B cell (primary cell): ENCODE measurements at regions not wholly inside any gene's neighbourhood (a gene's known extent, or its start where the extent isn't known, plus 50 kb on each side); places are given as distances from the start of the nearest gene placed in this dataset.

Experiments used
- ATAC-seq: fragments of 200-7000 bp; cut with Tn5 transposase; one replicate; pipeline ENCODE4 v1.10.0; 2021; ENCODE audit warnings: low read depth, mild to moderate bottlenecking, moderate number of reproducible peaks, moderate library complexity
- CTCF ChIA-PET: fragments of 350-600 bp; sonication (Branson Sonifier 250); formaldehyde crosslinking; loops from one replicate; lab custom pipeline; 2021; ENCODE audit warnings: antibody characterized with exemption, inconsistent platforms; lab: Charles Lee
- POLR2A ChIA-PET: fragments of 350-600 bp; sonication (Branson Sonifier 250); formaldehyde crosslinking; loops from one replicate; lab custom pipeline; 2021; ENCODE audit warnings: antibody characterized with exemption; lab: Charles Lee
- DNase-seq: peaks from one replicate; pipeline ENCODE4 v3.0.0; 2013
- H2AFZ ChIP-seq: 2 replicates; pipeline ENCODE4 v1.6.1; 2012; ENCODE audit warnings: mild to moderate bottlenecking, low read depth, low read length; ENCODE audit not compliant: insufficient read depth, poor library complexity, severe bottlenecking
- H3K27ac ChIP-seq, 2 donors: 1 replicate in 1 of 2; 2 replicates in 1 of 2; pipeline ENCODE4 v1.5.1; 2012 to 2013; ENCODE audit warnings: low read length in 2 of 2, mild to moderate bottlenecking in 2 of 2, moderate library complexity in 1 of 2
- H3K27me3 ChIP-seq, 4 experiments: fragments of 200-600 bp in 1 of 4; sonication (generic) in 1 of 4; replicated peaks in 1 of 4; 1 replicate in 2 of 4; 2 replicates in 2 of 4; pipeline versions ENCODE4 v1.6.1 to v1.7.0; 2013 to 2016; ENCODE audit warnings: low read length in 3 of 4, mild to moderate bottlenecking in 2 of 4, mixed read lengths in 1 of 4, moderate library complexity in 1 of 4; ENCODE audit not compliant: insufficient read depth in 4 of 4, control insufficient read depth in 3 of 4; ENCODE audit errors: control extremely low read depth in 1 of 4
- H3K36me3 ChIP-seq, 2 experiments: replicated peaks in 1 of 2; 1 replicate in 1 of 2; 2 replicates in 1 of 2; pipeline versions ENCODE4 v1.6.1 to v1.7.1; 2013; ENCODE audit warnings: low read length in 1 of 2; ENCODE audit not compliant: insufficient read depth in 2 of 2, control insufficient read depth in 1 of 2; ENCODE audit errors: control extremely low read depth in 1 of 2, extremely low read depth in 1 of 2
- H3K4me1 ChIP-seq, 2 donors: fragments of 200-600 bp in 1 of 2; sonication (generic) in 1 of 2; 1 replicate in 1 of 2; 2 replicates in 1 of 2; pipeline versions ENCODE4 v1.5.1 to v1.6.1; 2013 to 2017; ENCODE audit warnings: low read length in 2 of 2; ENCODE audit not compliant: control insufficient read depth in 2 of 2, insufficient read depth in 2 of 2
- H3K4me2 ChIP-seq: replicated peaks from 2 replicates; pipeline ENCODE3; 2012; ENCODE audit warnings: mild to moderate bottlenecking, low read depth, low read length; ENCODE audit not compliant: poor library complexity, severe bottlenecking
- H3K4me3 ChIP-seq, 5 experiments: fragments of 200-600 bp in 1 of 5; sonication (generic) in 1 of 5; 1 replicate in 3 of 5; 2 replicates in 2 of 5; pipeline versions ENCODE4 v1.5.1 to v1.7.0; 2011 to 2016; ENCODE audit warnings: low read length in 4 of 5, mild to moderate bottlenecking in 4 of 5, low read depth in 2 of 5, control low read depth in 1 of 5, moderate library complexity in 1 of 5; ENCODE audit not compliant: insufficient read depth in 1 of 5; ENCODE audit errors: control extremely low read depth in 1 of 5, extremely low read depth in 1 of 5
- H3K79me2 ChIP-seq: fragments of 200-600 bp; sonication (generic); one replicate; pipeline ENCODE4 v1.6.0; 2016; ENCODE audit warnings: low read length; ENCODE audit not compliant: control insufficient read depth, insufficient read depth
- H3K9ac ChIP-seq: fragments of 200-600 bp; sonication (generic); 2 replicates; pipeline ENCODE4 v1.6.1; 2017; ENCODE audit warnings: mild to moderate bottlenecking, low read length, moderate library complexity
- H3K9me3 ChIP-seq, 3 donors: one replicate each; pipeline versions ENCODE4 v1.6.1 to v1.7.1; 2013; ENCODE audit warnings: low read length in 2 of 3; ENCODE audit not compliant: control insufficient read depth in 2 of 3, insufficient read depth in 1 of 3; ENCODE audit errors: control extremely low read depth in 1 of 3
- H4K20me1 ChIP-seq: 2 replicates; pipeline ENCODE4 v1.6.0; 2012; ENCODE audit warnings: mild to moderate bottlenecking, low read length; ENCODE audit not compliant: insufficient read depth, control insufficient read depth, poor library complexity, severe bottlenecking
- H3K27ac Mint-ChIP-seq: one replicate; pipeline ENCODE4 v1.8.0; 2021; ENCODE audit warnings: mixed read lengths
- H3K27me3 Mint-ChIP-seq: one replicate; pipeline ENCODE4 v1.8.0; 2021; ENCODE audit warnings: mixed read lengths
- H3K4me1 Mint-ChIP-seq: one replicate; pipeline ENCODE4 v1.8.0; 2021; ENCODE audit warnings: mixed read lengths
- H3K4me3 Mint-ChIP-seq: one replicate; pipeline ENCODE4 v1.8.0; 2021; ENCODE audit warnings: mixed read lengths
- H3K9me3 Mint-ChIP-seq: one replicate; pipeline ENCODE4 v1.8.0; 2022; ENCODE audit warnings: mixed read lengths; ENCODE audit not compliant: insufficient read depth
- EZH2 ChIP-seq: IDR thresholded peaks from 2 replicates; pipeline ENCODE4 v1.6.1; 2012; ENCODE audit warnings: borderline replicate concordance, low read depth, mild to moderate bottlenecking, moderate library complexity, low read length; ENCODE audit not compliant: insufficient read depth, poor library complexity, severe bottlenecking
- WGBS: methylation state at CpG from one replicate; pipeline ENCODE4 v1.1.5; 2013; ENCODE audit warnings: missing lambda C conversion rate; ENCODE audit not compliant: insufficient coverage; 5-methylcytosine and 5-hydroxymethylcytosine counted together
- intact Hi-C: fragments of 100-400 bp; cut with micrococcal nuclease; formaldehyde crosslinking; loops from one replicate; pipeline ENCODE4 v1.10.0; 2022
- TF ChIP-seq, protein P1 (sequence below): fragments of 200-600 bp; IDR thresholded peaks from one replicate; pipeline ENCODE4 v1.8.0; 2022; ENCODE audit warnings: antibody characterized with exemption, mild to moderate bottlenecking

- no peak overlapping the region for H3K4me3 ChIP-seq
- POLR2A ChIA-PET = no interaction called here
- H3K4me3 Mint-ChIP-seq = no peak overlapping the region
- DNase-seq = no peak
- peaks cover 16% of the 10 kb centered on the region for H3K4me1 Mint-ChIP-seq
- no peaks in the 10 kb centered on the region for H4K20me1 ChIP-seq
- peaks cover 8 to 11% of the 10 kb centered on the region in 2 donors for H3K4me1 ChIP-seq
- H3K36me3 ChIP-seq = no peaks in the 10 kb centered on the region
- no peak for ATAC-seq
- no peaks in the 10 kb centered on the region for H3K9me3 ChIP-seq
- H3K27ac Mint-ChIP-seq = no peak overlapping the region
- no peak overlapping the region for H3K9ac ChIP-seq
- peaks cover 15% of the 10 kb centered on the region for H3K27me3 Mint-ChIP-seq
- peaks cover 0 to 4% (median 0%) of the 10 kb centered on the region in 4 experiments for H3K27me3 ChIP-seq
- H3K9me3 Mint-ChIP-seq = no peaks in the 10 kb centered on the region
- TF ChIP-seq EZH2 = no peak
- TF ChIP-seq, protein P1, sequence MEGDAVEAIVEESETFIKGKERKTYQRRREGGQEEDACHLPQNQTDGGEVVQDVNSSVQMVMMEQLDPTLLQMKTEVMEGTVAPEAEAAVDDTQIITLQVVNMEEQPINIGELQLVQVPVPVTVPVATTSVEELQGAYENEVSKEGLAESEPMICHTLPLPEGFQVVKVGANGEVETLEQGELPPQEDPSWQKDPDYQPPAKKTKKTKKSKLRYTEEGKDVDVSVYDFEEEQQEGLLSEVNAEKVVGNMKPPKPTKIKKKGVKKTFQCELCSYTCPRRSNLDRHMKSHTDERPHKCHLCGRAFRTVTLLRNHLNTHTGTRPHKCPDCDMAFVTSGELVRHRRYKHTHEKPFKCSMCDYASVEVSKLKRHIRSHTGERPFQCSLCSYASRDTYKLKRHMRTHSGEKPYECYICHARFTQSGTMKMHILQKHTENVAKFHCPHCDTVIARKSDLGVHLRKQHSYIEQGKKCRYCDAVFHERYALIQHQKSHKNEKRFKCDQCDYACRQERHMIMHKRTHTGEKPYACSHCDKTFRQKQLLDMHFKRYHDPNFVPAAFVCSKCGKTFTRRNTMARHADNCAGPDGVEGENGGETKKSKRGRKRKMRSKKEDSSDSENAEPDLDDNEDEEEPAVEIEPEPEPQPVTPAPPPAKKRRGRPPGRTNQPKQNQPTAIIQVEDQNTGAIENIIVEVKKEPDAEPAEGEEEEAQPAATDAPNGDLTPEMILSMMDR = no peak
- H3K27ac ChIP-seq = no peak overlapping the region
- 100% methylated on average over 10 of the region's 13 CpGs for WGBS
- H3K79me2 ChIP-seq = no peaks in the 10 kb centered on the region
- intact Hi-C loops = no loop called here
- CTCF ChIA-PET = no interaction called here
- no peak overlapping the region for H2AFZ ChIP-seq
- no peak overlapping the region for H3K4me2 ChIP-seq
These were observed 100.2 kb upstream of the MSX1 start for GRCh38 chr4:4759232-4759631.

DNA sequence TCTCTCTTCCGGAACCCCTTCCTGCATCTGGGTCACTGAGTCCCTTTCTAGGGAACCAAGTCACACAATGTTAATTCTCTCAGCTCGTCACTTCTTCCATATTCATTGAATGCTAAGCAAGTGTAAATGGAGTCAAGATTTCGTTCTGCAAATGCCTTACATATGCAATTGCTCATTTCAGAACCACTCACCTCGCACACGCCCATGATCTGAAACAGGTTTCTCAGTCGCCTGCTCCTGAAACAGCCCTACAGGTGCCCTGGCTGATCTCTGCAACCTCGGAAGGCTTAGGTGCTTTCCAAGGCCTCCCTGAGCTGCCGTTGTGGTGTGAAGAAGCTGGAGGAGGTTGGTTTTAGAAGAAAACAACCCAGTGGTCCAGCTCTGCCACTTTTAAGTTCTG, 100.8 kb upstream of the MSX1 start:
- CTCF ChIA-PET = no interaction called here
- Mint-ChIP-seq H3K27ac (no peak overlapping the region), H3K4me3 (no peak overlapping the region), H3K4me1 (peaks cover 11% of the 10 kb centered on the region), H3K9me3 (no peaks in the 10 kb centered on the region), H3K27me3 (peaks cover 14% of the 10 kb centered on the region)
- Histone ChIP-seq H4K20me1 (no peaks in the 10 kb centered on the region), H3K9ac (no peak overlapping the region), H3K4me3 (no peak overlapping the region), H3K36me3 (no peaks in the 10 kb centered on the region), H3K9me3 (no peaks in the 10 kb centered on the region), H2AFZ (no peak overlapping the region), H3K79me2 (no peaks in the 10 kb centered on the region), H3K27me3 (peaks cover 0 to 3% (median 0%) of the 10 kb centered on the region in 4 experiments), H3K4me1 (peaks cover 6 to 9% of the 10 kb centered on the region in 2 donors), H3K4me2 (no peak overlapping the region), H3K27ac (no peak overlapping the region)
- DNase-seq (no peak), ATAC-seq (no peak)
- POLR2A ChIA-PET = no interaction called here
- WGBS = 83% methylated on average over 5 of the region's 8 CpGs
- TF ChIP-seq EZH2 = no peak
- TF ChIP-seq, protein P1 = no peak
- intact Hi-C loops = no loop called here
